Colon (tissue), 2 donors: ENCODE measurements at regions not wholly inside any gene's neighbourhood (a gene's known extent, or its start where the extent isn't known, plus 50 kb on each side); places are given as distances from the start of the nearest gene placed in this dataset.
"Not testable (repeated sequence)": the region's sequence is repeated elsewhere in the genome, so short reads cannot be mapped to it uniquely, and the experiment has no call there.

Experiments
- FAIRE-seq: peaks from 2 replicates; lab custom pipeline; 2012; peaks lifted over from hg19 to GRCh38; lab: Jason Lieb, UNC
- donor health status: control.
- donor health status: control.

DNA sequence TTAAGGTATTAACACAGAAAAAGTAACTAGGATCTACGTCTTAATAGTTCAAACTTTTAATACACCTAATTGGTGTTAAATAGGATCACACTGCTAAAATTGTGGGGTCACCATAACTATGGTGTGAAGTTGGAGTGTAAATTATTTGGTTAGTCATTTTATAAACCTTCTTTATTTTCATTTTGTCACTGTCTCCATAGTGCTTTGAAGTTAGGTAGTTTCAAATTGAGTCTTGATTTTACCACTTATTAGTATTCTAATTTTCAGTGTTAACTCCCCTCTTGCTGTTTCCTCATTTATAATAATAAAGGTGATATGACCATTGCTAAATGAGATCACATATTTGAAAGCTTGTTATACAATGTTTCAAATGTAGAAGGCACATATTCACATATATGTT, 738.1 kb upstream of the CHRM3 start:
- no peak for FAIRE-seq

DNA sequence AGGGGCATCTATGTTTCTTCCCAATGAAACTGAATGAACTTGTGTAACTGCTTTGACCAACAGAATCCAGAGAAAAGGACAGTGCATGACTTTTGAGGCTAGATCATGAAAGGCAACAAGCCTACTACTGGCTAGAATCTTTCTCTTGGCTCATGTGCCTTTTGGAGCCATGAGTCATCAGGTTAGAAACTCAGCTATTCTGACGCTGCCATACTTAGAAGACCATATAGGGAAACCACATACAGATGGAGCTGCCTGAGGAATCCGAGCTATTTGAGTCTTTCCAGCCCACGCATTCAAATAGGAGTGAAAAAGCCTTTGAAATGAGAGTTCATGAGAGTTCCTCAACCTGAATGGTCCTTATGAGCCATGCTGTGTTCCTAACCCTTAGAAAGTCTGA, 738.5 kb upstream of the CHRM3 start:
- FAIRE-seq, result no peak

DNA sequence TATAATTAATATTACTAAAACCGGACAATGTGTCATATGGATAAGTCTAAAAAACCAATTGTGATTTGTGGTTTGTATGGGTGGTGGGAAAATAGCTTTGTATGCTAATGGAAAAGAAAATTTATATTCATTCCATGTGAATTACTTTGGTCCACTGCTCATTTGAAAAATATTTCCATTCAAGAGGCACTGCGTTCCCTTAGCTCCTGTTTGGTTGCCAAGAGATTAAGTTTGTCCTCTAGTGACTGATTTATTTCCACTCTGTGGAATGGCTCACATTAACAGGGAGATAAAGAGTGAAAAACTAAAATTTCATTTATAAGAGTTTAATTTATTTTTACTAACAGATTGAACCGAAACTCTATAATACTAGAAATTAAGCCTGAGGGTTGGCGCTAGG, 744.1 kb upstream of the CHRM3 start:
- FAIRE-seq, result no peak

DNA sequence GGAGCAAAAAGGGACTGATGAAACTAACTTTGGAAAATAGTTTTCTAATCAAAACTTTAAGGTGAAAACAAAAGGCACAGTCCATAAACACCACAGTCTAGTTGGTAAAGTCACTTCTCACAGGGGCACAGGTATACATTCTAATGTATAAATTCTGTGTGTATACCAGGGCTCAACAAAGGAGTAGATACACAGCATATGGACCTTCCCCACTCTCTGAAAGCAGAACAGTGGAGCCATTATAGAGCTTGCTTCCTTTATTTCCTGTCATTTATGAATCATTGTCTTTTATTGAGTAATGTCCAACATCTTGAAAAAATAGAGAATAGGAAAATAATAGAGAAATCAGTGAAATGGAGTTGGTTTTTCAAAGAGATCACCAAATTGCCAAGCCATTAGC, 746.5 kb upstream of the CHRM3 start:
- no peak for FAIRE-seq

DNA sequence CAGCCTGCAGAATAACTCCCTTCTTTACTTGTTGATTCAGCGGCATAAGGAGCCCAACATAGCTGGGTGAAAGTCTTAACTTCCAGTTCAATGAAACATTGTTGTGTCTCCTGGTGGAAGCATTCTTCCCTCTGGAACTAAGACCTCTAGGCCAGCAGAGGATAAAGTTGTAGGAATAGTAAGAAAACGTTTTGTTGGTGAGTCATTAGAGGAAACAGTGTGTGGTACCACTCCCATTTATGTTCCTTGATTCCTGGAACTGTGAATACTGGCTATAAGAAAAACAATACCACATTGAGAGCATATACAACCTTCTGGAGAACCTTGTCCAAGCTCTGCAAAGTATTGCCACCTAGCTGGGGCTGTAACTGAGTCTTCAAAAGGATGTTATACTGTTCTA, 737.4 kb upstream of the ZP4 start:
- FAIRE-seq, result no peak

DNA sequence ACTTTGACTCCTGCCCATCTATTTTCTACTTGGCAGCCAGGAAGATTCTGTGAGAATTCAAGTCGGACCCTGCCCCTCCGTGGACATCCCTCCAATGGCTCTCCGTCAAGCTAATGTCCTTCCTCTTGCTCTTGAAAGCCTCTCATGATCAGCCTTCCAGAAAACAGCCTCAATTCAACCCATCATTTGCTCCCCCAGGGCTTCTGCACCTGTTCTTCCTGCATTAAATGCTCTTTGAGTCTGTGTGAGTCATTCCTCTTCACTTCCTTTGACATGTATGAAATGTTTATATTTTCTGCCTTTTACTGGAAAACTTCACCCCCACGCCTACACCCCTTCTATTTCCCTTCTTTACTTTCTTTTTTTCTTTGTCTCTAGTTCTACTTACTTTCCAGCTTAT, 734.1 kb upstream of the ZP4 start:
- FAIRE-seq, result no peak

DNA sequence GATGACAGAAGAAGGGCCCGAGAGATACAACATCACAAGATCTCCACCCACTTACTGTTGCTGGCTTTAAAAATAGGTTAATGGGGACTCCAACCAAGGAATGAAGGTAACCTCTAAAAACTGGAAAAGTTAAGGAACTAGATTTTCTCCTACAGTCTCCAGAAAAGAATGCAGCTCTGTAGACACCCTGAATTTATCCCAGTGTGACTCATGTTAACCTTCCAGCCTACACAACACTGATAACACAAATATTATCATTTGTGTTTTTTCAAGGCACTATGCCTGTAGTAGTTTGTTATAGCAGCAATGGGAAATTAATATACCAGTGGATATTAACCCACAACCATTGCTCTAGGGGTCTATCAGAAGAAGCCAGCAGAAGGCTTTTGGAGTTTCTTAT, 730.7 kb upstream of the ZP4 start:
- FAIRE-seq, result no peak

DNA sequence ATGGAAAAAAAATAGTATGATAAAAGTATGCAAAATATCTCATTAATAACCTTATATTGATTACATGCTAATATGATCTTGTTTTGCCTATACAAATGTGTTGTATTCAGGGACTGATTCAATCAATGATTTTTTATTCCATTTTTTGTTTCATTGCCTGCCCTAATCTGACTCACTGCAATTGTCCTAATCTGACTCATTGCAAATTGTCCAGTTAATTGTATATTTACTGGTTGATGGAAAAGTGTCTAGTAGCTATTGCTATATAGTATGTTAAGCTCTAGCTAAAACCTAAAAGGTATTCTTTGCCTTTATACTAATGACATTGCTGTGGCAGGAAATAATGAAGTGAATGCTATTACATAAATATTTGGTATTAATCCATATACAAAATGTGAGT, 728.9 kb upstream of the ZP4 start:
- no peak for FAIRE-seq

DNA sequence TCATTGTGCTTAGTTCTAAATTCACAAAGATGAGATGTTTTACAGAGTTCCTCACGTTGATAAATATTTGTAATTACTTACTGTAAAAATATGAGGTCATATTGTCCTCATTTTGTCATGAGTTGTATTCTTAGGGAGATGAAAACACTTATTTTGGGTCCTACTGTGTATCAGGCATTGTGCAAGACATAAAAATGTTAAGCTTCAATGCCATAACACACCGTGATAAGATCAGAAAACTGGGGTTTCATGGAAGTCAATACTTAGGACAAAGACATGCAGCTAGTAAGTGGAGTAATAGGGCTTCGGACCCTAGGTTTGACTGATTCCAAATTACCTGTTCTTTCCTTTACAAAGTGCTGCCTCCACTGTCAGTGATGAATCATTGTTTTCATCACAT, 720.7 kb upstream of the ZP4 start:
- FAIRE-seq, result no peak

DNA sequence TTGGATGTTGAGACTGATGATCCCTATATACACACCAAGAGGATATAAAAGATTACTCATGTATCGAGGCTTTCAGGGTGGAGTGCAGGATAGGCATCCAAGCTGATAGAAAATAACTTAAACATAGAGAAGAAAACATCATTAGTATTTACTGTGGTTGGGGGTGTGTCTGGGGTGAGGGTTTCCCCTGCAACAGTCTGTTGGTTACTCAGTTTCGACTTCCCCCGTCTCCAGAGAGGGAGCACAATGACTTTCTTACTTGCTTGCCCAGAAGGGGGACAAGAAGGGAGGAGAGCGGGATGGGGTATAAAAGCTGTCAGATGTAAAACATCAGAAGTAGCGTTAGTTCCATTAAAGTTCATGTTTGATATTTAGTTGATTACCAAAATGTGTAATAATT, 717.4 kb upstream of the ZP4 start:
- FAIRE-seq, result no peak

DNA sequence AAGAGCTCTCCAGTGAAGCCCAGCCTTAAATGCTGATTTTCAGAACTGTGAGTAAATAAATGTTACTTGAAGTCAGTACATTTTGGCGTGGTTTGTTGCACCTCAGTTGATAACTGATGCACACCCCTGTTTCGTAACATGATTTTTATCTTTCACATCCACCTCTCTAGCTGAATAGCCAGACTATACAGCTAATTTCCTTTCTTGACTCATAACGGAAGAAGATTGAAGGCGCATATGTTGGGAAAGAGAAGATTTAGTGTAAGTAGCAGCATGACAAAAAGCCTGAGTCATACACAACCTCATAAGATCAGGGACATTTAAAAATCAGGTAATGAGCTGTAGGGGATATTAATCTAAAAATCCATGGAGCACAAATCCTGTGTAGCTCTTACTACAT, 716.2 kb upstream of the ZP4 start:
- FAIRE-seq, result no peak

DNA sequence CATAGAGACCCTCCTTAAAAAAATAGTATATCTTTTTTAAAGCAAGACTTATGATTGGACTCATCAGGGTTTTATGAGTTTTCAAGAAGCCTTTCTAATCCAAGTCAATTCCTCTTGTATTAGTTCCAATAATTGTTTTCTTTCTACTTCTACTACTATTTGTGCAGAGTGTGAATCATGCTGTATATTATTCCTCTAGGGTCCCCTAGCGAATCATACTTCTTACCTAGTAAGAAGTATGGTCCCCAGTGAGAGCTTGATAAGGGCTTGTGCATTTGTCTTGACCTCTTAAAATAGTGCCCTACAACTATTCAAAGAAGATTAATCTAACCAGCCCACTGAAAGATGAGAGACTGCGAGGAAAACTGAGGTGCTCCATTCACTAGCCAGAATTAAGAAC, 715.7 kb upstream of the ZP4 start:
- FAIRE-seq, result no peak

DNA sequence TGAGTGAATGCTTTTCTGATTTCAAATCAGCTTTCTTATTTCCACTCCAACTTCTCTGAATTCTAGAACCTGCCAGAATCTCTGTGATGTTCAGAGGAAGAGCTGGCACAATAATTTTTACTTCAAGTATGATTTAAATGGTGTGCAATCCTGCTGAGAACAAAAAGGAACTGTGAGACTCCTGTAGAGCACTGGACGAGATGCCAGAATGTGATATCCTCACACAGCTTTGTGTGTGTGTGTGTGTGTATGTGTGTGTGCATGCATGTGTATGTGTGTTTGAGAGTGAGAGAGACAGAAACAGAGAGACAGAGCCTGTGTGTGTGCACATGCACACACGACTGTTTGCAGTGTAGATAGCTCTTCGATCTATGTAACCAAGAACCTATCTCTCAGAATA, 713.6 kb upstream of the ZP4 start:
- FAIRE-seq, result no peak

DNA sequence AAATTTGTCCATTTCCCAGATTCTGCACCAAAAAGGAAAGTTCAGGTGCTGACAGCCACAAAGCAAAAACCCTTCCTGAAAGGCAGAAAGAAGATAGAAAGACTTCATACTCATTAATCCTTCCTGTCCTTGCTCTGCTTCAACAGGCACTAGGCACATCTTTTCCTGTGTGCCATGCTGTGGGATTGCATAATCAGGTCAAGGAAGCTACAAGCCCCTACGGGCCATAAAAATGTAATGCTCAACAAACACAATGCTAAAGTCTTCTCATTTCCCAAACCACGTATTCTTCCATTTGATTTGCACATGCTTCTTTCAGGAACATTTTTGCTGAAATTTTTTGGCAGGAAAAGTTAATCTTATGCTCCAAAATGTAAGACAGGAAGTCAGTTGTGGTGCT, 710.9 kb upstream of the ZP4 start:
- not testable (repeated sequence) for FAIRE-seq

DNA sequence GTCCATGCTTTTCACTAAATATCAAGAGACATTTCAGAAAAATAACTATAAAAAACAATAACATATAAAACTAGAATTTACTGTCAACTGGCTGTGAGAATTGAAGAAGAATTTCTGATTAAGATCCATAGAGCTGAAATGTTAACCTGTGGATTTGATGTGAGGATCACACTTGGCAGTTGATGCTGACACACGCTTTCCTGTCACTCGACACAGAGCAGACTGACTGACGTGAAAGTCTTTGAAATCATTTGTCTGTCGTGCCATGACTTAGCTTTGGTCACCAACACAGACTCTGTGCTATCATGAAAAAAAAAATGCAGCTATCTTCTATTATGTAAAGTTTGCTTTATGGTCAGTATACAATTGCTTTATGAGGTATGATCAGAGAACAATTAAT, 706.0 kb upstream of the ZP4 start:
- no peak for FAIRE-seq

DNA sequence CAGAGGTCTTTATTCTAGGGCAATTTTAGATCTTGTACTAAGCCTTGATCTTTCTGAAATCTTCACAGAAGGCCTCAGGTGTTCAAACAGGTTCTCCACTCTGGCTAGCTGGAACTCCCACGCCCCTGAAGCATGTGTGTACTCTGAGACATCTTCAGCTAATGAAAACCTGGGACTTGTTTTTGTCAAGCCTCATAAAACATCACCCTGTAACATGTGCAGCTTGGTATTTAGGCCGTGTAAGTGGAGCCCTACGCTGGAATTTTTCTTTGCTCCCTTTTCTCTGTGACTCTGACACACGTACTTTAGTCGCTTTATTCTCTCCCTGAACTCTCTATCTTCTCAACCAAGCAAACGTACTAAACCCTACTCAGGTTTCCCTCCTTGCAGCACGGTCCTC, 701.9 kb upstream of the ZP4 start:
- FAIRE-seq, result no peak

DNA sequence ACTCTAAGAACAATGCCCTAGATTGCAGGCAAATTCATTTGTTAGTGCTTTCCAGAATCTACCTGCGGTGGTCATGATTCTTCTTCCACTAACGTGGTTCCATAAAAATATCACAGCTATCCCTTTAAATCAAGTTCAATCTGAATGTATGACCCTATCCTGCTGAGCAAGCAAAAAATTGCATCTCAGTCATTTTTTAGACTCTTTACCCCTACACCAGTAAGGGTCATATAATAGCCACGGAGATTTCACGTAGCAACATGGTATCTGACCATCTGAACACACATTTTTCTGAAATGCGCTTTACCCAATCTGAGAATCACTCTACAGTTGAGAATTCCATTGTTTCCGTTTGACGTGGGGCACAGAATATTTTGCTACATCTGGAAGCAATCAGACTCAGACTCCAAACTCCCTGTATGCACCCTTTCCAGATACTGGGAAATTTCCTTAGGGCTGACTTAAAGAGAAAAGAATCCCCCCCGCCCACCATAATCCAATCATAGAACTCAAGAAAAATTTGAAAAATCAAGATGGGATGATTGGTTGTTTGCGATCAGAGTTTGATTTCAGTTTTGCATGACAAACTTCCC, 699.2 kb upstream of the ZP4 start:
- FAIRE-seq, result no peak

DNA sequence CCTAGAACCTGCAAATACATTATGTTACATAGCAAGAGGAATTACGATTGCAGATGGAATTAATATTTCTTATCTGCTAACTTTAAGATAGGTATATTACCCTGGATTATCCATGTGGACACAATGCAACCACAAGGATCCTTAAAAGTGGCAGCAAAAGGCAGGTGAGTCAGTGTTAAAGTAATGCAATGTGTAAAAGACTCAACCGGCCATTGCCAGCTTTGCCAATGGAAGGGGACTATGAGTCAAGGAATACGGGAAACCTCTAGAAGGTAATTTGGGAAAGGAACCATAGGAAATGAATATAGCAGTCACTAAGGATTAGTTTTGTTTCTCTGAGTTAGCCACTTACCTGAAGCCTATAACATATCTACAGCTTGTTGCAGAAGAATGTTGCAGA, 692.1 kb upstream of the ZP4 start:
- FAIRE-seq, result no peak

DNA sequence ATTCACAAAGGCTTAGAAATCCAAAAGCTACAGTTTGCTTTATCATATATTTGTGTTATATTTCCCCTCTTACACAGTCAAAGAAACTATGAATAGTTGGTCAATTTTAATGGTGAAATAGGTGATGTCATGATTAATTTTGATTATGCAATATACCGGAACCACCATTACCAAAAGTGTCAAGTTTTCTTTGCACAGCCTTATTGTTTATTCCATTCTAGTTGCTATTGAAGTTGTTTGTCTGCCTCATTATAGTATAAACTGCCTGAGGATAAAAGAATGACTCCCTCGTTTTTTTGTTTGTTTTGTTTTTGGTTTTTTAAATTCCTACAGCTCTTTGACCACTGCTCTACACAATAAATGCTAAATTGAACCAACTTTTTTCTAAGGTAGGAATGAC, 690.6 kb upstream of the ZP4 start:
- no peak for FAIRE-seq

DNA sequence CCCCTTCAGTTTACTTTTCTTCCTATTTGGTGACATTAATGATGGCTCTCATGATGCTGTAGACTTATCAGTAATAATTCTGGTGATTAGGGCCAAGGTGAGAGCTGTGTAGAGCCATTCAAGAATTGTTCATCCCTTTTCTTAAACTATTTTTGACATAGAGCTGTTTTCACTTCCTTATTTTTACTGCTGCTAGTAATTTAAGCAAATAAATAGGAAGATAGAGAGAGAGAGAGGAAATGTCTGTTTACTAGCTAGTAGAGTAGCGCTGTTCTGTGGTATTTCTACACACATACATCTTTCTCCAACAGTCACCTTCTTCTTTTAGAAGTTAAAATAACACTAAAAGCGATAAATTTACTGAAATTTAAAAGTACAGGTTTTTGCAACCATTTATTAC, 678.0 kb upstream of the ZP4 start:
- no peak for FAIRE-seq

DNA sequence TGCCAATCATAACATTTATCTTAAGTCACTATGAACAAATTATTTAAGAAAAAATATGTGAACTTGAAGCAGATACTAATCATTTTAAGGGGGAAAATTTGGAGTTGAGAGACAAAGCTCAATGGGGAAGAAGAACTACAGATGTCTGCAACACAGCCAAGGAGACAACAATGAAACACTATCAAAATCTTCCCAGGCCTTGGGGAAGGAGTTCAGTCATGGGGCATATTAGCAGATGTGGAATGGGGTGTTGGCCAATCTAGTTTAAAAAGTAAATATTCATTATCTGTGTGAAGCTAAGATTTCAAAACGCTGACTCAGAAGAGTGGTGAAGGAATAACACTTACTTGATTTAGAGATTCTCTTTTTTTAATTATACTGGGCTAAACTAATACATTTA, 671.6 kb upstream of the ZP4 start:
- FAIRE-seq, result no peak

DNA sequence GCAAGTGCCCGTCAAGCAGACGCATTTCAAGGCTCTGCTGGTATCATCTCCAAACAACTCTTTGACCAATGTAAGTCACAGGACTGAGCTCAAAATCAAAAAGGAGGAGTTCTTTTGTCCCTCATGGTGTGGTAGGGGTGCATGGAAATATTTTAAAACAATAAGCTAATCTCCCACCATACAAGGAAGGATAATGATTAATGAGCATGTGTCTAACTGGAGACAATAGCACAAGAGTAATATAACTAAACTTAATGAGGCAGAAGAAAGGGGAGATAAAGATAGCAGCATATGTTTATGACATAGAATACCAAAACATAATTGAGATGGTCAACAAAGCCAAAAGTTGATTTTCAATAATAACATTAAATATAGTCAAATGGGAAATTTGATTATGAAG, 668.0 kb upstream of the ZP4 start:
- no peak for FAIRE-seq

DNA sequence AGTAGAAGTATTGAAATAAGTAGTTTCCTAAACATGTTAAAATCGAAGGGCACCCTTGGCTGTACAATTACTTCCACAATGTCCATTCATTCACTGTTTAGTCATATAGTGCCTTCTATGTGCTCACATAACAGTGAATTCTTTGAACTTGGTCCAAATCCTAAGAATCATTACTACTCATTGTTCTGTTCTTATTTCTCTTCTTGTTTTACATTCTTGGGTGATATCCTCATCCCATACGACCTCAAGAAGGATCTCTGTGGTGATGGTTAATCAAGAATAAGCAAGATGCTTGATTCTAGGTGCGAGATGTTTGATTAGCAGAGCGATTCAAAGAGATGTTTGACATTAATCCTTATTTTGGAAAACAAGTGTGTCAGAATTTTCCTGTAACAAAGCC, 667.4 kb upstream of the ZP4 start:
- FAIRE-seq, result no peak

DNA sequence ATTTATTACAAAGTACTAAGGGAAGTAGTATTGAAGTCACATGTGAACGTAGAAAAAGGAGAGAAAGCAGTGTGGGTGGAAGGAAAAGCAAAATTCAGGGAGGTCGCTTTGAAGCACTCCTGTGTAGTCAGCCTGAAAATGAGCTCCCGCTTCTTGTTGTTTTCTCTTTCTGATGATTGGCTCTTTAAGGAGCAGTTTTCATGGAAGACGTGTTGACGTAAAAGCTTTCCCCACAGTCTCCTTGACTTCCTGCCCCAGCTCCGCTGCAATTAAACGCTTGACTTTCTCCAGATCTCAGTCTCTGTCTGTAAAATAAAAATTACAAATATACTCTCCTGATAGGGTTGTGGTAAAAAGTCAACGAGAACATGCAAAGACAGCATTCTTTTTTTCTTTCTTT, 661.5 kb upstream of the ZP4 start:
- no peak for FAIRE-seq

DNA sequence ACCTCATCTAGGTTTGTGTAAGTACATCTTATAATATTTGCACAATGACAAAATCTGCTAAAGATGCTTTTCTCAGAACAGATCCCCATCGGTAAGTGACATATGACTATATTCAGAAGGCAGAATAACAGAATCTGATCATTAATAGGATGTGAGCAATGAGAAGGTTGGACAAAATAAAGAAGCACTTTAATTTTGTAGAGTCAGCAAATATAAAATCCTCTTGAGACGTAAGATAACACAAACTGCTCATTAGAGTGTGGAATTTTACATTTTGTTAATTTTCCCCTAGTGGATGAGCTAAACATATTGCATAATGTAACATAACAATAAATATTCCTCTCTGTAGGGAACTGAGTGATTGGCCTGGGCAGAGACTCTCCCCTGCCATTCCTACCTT, 658.4 kb upstream of the ZP4 start:
- no peak for FAIRE-seq
